Left kidney (tissue), 1 donor: ENCODE measurements at regions not wholly inside any gene's neighbourhood (a gene's known extent, or its start where the extent isn't known, plus 50 kb on each side); places are given as distances from the start of the nearest gene placed in this dataset.

Source experiments
- DNase-seq: peaks from one replicate; pipeline ENCODE4 v3.0.0-alpha.2; 2013

DNA sequence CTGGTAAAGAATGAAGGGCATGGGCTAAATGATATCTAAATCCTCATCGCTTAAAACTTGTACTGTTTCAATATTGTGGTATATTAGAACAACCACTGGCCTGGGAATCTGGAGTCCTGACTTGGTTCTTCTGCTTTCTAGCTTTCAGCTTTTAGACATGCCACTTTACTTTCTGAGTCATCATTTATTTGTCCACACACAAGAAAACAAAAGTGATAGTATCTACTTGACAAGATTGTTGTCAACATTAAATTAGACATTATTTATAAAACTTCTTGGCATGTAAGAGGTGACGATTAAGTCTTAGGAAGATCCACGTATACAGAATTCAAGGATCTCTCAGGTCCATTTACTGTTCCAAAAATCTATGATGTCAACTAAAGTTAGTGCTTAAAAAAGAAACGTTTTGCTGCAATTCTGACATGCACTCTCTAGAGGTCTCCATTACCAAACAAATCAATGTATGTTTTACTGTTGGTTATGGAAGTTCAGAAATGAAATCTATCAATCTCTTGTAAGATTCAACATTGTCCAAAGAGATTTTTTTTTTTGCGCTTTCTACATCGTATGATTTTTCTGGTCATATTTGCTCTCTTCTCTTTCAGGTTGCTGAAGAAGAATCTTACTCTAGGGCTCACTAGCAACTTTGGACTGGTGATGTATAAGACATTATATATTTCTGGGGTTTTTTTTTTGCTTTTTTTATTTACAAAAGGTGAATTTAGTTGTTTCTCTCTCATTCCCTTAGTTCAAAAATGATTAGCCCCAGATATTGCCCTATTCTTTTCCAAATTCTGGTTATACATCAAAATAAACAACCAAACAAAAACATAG, 53.6 kb upstream of the DYNC1I1 start:
- DNase-seq, result peak; percentile 17

DNA sequence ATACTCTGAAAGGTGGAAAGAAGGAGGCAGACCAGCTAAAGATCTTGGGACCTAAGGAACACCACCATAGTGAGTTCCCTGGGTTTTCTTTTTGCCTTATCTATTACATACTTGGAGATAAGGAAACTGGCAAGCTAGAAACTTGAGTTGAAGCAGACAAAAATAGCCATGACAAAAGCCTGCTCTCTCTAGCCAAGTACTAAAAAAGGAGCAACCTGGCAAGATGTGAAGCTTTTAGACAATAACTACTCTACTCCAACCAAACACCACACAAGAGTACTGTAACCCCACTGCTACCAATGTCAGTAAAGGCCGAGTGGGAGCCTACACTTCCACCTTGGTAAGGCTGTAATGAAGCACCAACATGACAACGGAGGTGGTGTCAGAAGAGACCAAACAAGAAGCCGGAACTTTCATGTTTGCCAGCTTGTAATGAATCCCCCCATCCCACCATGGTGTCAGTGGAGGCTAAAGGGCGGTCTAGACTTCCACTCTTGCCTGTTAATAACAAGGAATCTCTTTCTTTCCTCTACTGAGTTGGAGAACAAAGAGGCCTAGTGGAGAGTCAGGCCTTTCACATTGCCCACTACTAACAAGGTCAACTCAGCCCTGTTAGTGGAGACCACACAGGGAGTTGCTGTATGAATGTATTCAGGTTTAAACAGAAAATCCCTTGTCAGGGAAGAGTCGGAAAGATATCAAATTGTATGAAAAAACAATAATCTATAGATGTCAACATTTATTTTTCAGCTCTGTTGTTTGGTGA, 55.8 kb upstream of the DYNC1I1 start:
- DNase-seq, result no peak

DNA sequence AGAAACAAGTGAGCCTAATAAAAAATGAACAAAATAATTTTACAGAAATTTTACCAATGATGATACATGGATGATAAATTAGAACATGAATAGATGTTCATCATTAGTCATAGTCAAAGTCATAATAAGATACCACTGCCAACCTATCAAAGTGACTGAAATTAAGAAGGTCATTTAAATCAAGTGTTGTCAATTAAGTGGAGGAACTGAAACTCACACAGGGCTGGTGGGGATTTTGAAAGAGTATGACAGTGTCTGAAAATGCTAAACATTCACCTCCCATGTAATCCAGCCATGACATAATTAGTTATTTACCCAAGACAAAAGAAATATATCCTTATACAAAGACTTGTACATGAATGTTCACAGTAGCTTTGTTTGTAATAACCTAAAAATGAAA, 57.1 kb upstream of the DYNC1I1 start:
- no peak for DNase-seq

DNA sequence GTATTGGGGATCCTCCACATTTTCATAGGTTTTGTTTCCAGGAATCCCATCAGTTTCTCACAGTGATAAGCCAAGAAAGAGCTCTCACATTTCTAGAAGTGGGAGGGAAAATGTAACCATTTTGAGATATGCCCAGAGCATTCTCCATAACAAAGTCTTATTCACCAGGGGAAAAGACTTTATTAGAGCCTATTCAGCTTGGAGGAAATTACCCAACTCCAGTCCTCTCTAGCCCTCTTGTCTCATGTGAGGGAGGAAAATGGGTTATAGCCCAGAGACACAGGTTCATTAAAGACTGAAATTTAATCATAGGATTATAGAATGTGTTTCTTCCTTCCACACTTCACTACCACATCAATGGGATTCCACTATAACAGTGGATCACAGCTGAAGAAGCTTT, 61.6 kb upstream of the DYNC1I1 start:
- no peak for DNase-seq

DNA sequence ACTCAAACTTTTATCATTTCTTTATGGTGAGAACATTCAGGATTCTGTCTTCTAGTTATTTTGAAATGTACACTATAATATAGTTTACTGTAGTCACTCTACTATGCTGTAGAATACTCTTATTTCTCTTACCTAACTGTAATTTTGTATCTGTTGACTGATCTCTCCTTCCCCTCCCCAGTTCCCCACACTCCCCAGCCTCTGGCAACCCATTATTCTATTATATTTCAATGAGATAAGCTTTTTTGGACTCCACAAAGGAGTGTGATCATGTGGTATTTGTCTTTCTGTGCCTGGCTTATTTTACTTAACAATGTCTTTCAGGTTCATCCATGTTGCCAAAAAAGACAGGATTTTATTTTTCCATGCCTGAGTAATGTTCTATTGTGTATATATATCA, 71.4 kb upstream of the DYNC1I1 start:
- DNase-seq, result no peak

DNA sequence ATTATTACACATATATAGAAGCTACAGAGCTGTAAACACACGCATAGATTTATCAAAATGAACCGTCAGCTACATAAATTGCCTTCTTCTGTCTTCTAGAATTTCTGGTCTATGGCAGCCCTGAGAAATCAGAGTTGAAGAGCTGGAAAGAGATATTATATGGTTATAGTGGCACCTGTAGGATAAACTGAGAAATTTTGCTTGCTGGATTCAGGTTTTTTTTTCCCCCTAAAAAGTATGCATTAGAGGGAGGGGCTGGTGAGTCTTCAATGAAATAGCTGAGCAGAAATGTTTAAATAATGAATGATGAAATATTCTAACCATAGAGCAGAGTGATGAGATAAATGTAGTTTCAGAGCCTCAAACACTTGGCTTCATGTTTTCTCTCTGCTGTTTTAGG, 78.0 kb upstream of the DYNC1I1 start:
- no peak for DNase-seq

DNA sequence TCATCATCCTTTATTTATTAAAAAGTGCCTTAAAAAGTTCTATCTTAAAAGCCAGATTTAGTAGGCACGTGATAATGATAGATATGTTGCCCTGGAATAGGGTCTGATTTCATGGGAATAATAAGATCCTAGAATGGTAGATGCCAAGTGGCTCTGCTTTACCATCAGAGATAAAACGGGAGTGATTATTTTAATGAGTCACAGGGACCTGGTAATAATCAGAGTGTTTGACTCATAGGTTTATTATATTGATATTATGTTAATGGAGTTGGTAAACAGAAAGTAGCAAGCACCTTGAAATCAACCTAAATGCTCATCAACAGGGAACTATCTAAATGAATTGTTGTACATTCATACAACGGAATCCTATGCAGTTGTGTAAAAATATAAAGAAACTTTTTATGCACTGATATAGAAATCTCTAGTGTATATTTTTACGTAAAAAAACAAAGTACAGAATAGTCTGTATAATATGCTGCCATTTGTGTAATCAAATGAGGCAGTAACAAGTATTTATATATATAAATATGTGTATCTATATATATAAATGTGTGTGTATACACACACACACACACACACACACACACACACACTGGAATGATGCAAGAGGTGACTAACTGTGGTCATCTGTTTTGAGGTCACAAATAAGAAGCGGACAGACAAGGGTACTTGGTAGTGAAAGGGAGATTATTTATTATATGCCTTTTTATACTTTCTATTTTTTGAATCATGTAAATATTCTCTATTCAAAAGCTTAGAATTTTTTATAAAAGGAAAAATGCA, 78.6 kb upstream of the DYNC1I1 start:
- DNase-seq, result no peak

DNA sequence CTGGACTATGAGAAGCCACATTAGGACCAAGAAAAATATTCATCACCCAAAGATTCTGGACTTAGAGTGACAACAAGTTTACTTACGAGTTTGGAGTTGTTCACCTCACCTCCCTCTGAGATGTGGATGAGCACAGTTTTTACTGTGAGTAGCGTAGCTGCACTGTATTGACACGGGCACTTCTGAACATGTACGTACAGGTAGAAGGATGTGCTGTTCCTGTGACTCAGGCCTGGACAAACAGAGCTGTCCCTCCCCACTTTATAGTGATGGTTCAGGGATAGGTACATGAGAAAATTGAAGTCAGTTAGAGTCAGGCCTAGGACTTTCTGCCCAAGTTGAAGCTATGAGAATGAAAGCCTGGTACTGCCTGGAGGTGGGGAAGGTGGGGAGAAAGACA, 80.9 kb upstream of the DYNC1I1 start:
- DNase-seq, result no peak

DNA sequence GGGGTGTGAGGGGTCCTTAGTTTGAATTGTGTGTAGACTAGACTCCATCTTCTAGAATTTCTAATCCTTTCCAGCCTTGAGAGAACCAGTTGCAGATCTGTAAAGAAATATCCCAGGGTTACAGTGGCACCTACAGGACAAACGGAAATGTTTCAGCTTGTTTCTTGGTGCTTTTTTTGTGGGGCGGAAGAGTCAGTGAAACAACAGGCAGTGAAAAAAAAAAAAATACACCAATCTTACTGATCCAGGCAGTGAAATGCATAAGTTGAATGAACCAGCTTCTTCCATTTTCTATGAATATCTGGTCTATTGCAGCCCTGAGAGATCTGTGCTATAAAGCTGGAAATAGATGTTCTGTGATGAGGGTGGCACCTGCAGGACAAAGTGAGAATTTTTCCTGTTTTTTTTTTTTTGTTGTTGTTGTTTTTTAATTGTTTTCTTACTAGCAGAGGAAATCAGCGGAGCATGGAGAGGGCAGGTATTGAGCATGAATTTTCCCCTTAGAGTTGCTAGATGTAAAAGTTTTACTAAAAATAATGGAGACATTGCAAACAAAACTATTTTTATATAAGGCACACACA, 81.9 kb upstream of the DYNC1I1 start:
- peak; percentile 68 for DNase-seq

DNA sequence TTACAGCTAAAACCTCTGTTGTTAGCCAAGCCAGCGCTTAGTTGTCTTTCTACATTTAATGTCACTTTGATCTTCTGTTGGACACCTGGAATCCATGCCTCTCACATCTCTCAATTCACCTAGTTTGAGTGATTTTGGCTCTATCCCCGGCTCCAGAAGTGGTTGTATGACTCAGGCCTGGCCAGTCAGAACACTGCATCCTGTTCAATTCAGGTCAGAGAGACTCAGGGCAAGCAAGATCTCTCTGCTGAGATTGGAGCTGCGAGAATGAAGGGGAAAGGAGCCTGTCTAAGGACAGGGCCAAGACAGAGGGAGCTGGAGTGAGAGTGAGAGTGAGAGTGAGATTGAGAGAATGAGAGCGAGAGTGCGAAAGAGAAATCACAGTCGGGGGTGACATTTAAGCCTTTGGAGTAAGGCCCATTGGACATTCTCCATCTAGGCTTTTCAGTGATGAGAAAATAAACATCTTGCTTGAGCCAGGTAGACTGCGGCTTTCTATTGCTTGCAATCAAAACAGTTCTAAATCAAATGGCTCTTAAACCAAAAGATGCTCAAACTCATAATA, 83.3 kb upstream of the DYNC1I1 start:
- DNase-seq, result no peak

DNA sequence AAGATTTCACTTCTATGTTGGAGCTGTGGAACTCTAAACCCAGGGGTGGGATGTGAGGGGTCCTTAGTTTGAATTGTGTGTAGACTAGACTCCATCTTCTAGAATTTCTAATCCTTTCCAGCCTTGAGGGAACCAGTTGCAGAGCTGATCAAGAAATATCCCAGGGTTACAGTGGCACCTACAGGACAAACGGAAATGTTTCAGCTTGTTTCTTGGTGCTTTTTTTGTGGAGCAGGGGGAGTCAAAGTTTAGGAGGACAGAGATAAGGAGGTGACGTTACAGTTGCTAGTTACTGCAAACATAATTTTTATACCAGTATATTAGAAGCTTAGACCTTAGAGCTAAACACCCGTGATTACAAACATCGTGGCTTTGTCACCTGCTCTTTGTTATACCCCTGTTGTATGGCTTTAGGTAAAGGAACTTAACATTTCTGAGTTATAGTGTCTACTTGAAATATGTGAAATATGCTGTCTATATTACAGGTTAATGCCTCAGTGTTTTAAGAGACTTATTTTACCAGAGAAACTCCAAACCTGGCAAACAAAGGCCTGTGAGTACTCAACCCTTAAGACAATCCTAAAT, 84.5 kb upstream of the DYNC1I1 start:
- peak; percentile 15 for DNase-seq

DNA sequence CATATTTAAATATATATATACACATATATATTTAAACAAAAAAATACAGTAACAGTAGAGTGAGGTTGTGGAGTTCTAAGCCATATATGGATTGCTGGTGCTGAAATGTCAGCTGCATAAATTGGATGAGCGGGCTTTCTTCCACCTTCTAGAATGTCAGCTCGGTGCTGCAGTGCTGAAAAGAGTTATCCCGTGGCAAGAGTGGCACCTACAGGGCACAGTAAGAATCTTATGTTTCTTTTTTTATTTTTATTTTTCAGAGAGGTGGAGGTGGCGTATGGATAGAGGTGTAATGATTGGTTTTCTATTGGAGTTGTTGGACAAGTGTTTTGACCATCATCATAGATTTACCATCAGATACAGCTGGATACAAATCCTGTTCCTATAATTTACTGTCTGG, 86.2 kb upstream of the DYNC1I1 start:
- peak; percentile 60 for DNase-seq

DNA sequence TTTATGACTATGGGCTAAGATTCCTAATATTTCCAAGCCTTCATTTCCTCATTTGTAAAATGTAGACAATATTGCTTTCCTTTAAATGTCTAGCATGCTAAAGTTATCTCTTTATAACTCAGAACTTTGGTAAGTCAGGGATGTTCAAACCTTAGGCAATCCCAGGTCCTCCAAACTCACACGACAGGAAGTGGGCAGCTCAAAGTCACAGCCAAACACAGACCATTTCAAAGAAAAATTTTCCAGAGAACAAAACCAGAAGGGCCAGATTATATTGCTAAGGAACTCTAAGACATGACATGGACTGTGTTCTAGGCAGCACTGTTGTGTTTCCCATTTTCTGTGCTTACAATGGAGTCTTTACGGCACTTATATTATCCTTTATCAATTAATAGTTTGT, 87.8 kb upstream of the DYNC1I1 start:
- no peak for DNase-seq

DNA sequence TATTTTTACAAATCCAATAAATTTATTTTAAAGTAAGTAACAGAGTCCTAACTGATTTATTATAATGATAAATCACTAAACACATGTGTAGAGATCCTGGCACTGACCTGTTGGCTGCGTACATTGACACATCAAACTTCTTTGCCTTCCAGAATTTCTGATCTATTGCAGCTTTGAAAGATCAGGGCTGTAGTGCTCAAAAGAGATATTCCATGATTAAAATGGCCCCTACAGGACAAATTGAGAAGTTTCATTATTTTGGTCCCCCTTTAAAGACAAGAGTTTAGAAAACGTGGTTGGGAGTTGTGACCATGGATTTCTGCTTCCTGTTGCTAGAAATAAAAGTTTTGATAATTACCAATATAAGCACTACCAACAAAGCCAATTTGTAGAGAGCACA, 87.7 kb upstream of the PDK4 start:
- peak; percentile 62 for DNase-seq

DNA sequence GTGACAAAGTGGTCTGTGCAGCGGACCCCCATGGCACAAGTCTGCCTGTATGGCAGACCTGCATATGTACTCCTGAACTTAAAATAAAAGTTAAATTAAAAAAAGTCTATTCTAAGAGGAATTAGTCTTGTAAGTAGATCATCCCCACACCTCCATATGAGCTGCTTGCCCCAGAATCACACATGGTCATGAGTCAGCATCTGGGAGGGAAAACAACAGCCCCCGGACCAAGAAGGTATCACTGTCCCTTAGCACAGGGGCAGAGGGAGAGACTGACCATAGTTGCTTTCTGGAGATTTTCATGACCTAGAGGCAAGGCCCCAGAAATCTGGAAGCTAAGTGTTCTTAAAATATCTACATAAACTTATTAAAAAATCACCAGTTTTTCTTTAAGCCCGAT, 86.6 kb upstream of the PDK4 start:
- DNase-seq, result no peak

DNA sequence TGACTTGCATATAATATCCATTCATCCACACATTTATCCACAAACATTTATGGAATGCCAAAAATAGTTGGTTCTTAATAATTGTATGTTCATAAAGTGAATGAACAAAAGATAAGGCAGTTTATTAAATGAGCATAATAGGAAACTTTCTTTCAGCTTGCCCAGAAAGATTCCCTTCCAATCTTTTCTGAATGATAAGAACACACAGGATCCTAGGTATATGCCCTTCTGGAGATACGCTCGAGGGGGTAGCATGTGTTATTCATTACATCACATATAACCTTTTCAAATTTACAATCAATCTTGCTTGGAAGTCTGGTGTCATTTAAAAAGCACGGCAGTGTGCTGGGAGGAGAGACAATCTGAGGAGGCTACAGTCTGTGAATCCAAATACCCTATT, 80.4 kb upstream of the PDK4 start:
- DNase-seq, result no peak

DNA sequence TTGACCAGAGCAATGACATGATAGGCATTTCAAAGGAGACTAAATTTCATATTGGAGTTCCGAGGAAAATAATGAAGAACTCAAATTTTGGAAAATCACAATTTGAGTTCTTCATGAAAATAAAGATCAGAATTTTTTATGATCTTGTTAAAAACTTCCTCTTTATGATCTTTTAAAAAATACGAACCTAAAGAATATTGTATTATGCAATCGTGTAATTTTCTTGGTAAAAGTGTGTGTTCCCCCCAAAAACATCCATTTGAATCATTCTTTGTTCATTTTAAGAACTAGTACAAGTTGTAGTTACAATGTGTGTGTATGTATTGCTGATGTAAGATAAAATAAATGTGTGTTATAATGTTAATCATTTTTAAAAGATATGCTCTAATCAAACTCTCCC, 79.3 kb upstream of the PDK4 start:
- no peak for DNase-seq

DNA sequence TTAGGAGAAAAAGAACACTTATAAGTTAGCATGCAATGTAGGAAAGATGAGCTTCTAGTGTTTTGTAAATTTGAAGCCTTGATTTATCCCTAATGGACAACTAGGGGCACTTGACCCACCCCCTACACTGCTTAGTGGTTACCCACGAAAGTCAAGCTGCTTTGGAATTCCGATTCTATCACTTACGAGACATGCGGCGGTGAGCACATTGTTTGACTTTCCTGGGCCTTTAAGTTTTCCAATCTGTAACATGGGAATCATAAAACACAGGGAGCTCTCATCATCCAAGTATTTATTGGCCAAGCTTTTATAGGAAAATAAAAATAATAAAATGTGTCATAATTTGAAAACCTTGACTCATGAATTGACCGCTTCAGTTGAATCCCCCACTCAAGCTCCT, 78.7 kb upstream of the PDK4 start:
- no peak for DNase-seq

DNA sequence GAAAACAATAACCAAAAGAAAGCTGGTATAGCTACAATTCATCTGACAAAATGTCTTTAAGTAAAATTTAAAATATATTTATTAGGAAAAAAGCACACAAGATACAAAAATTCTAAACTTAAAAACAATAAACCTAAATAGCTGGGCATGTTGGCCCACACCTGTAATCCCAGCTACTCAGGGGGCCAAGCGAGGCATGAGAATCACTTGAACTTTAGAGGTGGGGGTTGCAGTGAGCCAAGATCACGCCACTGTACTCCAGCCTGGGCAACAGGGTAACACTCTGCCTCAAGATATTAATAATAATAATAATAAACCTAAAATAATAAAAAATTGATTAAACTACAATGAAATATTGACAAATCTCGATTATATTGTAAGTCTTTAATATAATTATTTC, 77.8 kb upstream of the PDK4 start:
- DNase-seq, result no peak

DNA sequence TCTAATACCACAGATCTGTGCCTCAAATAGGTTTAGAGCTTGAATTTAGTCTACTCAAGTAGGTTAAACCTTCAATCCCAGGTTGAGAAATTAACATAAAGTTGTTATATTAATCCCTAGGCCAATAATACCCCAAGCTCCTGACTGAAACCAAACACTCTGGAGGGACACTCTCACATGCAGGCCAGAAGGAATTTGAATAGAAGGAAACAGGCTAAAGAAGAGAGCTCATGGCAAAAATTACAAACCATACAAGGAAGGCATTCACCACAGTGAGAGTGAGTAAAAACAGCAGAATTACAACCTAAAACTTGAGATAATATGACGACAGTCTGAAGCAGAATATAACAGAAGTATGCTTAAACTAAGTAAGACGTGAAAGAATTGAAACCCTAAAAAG, 76.1 kb upstream of the PDK4 start:
- no peak for DNase-seq

DNA sequence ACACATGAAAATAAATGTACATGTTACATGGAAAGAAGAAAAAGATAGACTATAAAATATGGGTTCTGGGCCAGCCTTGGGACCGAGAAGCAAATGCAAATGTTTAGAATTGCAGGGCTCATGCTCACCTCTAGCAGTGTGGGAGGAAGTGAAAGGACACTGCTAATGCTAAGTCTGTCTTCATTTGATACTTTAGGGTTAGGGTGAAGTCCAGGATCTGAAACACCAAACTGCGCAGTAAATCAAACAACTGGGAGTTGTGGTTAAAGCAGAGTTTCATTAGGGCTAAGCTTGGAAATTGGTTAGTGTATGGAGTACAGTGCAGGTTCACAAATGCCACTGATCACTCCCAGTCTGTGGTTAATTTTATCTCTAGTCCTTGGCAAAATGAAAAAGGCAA, 73.2 kb upstream of the PDK4 start:
- no peak for DNase-seq

DNA sequence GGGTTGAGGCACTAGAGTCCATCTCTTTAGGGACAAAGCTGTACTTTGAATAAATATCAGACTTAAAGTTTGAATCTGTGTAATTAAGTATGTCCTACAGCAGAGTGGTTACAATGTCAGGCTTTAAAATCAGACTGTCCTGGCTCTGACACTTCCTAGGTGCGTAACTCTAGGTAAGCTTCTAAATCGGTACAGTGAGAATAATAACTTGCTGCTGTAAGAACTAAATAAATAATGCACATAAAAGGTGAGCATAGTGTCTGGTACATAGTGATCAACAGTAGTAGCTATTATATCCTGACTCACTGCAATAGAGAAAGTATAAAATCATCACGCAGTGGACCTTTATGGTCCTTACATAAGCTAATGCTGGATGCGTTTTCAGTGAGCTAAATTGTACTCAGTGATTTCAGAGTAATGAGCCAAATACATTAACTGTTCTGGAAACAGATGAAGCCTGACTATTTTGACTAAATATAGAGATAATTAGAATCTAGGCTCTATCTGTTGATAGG, 72.2 kb upstream of the PDK4 start:
- no peak for DNase-seq
